ENCODE measurements at regions not wholly inside any gene's neighbourhood (a gene's known extent, or its start where the extent isn't known, plus 50 kb on each side); places are given as distances from the start of the nearest gene placed in this dataset.

DNA sequence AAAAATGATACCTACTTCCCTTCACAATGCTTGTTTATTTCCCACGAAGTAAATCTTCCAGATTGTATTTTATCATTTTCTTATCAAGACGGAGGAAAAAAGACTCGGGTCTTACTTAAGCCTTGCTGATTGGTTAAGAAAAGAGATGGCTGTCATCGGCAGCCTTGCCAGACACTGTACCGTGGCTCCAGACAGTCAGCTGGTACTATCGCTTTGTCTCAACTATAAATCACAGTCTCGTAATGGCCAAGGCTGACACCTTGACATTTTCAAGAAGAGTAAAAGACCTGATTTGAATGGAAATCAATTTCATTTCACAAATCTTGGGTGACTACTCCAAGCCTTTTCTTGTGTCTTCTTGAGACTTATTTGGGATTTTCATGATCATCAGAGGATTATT is 868.0 kb downstream of the USP25 start:
- no peak for DNase-seq

- no peak for DNase-seq
These were observed 875.8 kb downstream of the USP25 start for GRCh38 chr21:16605597-16605996.

GRCh38 chr21:16606271-16606670 is 876.5 kb downstream of the USP25 start:
- DNase-seq = no peak

- DNase-seq = no peak
These were observed 878.5 kb downstream of the USP25 start for GRCh38 chr21:16608209-16608830.

DNA sequence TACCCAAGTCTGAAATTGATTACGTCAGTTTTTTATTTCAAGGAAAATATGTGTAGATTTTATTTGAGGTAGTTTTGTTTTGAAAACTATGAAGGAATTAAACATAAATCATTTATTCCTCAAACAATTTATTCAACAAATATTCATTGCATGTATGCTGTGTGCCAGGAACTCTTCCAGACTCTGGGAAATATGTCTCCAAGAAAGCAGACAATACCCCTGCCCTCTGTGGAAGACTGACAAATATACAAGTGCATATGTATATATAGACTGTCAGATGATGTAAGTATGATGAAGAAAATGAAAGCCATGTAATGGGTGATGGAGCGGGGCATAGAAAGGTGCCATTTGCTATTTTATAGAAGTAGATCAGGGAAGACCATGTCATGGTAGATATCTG is 889.5 kb downstream of the USP25 start:
- DNase-seq = no peak

DNA sequence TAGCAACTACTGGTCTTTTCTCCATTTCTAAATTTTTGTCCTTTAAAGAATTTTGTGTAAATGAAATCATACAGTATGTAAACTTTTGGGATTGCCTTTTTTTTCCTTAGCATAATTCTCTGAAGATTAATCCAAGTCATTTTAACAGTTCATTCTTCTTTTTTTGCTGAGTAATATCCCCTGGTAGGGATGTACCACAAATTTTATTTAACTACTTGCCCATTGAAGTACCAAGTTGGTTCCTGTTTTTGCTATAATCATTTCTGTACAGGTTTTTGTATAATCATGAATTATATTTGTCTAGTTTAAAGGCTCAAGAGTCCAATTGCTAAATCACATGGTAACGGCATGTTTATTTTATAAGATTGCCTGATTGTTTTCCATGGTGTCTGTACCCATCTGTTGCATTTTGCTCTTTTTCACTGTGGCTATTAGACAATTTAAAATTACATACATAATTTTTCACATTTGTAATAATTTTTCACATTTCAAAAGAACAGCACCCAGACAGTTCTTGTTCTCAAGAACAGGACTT is 891.1 kb downstream of the USP25 start:
- no peak for DNase-seq

DNA sequence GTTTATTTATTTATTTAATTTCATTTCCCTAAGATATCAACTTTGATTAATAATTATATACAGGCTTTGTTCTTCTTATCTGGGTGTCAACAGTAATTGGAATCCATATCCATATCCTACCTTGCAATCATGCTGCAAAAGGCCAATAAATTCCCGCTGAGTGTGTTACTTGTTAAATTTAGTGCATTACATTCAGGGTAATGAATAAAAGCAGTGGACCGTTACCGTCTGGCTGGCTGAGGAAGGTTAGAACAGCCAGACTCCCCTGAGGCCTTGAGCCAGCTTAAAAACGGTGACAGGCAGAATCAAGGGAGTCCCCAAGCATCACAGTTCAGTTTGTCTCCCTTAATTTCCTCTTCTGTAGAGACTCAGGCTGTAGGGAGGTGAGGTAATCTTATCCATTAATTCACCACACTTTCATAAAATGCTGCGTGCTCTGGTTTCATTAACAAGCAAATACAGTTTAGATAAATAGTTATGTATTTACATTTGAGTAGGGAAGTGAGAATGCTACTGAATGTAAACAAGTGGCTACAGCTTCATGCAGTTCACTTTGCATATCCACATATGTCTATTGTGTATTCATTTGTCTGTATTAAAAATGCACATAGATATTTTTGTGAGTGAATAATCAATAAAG is 888.2 kb upstream of the CXADR start:
- DNase-seq = no peak

DNA sequence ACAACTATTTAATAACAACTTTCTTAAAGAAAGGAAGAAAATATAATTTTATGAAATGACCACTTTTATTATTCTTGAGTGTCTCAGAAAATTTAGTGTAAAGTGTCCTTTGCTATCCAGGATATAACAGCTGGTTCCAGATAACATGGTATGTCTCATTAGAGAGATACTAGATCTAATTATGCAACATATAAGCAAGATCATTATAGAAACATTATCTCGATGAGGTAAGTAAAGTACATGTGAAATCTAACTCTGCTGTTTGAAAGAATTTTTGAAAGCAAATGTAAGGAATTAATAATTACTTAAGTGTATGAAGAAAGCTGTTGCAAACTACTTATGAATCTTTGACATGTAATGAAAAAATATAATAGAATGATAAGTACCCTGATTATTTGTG is 887.4 kb upstream of the CXADR start:
- DNase-seq = no peak

- DNase-seq = no peak
These were observed 878.9 kb upstream of the CXADR start for GRCh38 chr21:16633831-16634459.

DNA sequence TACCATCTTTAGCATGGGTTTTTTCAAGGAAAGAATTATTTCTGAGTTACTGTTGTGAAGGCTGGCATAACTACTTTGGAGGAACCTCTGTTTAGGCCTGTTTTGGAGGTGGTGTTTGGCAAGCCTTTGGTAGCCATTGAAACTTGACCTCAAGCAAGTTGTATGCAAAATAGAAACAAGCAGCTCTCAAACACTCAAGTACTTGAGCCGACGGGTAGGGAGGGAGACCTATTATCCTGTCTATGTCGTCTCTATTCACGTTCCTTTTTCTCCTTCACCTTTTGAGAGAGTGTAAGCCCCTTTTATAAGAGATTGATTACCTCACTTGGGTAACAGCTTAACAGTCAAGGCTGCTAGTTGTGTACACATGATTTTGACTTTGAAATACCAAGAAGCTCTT is 878.3 kb upstream of the CXADR start:
- DNase-seq = no peak

GRCh38 chr21:16640297-16641027 is 872.4 kb upstream of the CXADR start:
- DNase-seq = no peak

- DNase-seq = no peak
These were observed 870.5 kb upstream of the CXADR start for GRCh38 chr21:16642353-16642752.

DNA sequence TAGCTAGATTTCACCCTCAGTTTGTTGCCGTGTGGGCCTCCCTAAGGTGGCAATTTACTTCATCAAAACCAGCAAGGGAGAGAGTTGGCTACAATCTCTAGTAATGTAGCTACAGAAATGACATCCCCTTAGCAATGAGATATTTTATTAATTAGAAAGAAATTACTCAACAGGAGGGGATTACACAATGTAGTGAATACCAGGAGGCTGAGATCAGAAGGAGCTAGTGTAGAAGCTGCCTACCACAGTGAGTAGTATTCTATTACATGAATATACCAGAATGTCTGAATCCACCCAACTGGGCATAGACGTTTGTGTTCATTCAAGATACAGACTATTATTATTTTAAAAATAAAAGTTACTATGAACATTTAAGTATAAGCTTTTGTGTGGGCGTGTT is 868.2 kb upstream of the CXADR start:
- no peak for DNase-seq

DNA sequence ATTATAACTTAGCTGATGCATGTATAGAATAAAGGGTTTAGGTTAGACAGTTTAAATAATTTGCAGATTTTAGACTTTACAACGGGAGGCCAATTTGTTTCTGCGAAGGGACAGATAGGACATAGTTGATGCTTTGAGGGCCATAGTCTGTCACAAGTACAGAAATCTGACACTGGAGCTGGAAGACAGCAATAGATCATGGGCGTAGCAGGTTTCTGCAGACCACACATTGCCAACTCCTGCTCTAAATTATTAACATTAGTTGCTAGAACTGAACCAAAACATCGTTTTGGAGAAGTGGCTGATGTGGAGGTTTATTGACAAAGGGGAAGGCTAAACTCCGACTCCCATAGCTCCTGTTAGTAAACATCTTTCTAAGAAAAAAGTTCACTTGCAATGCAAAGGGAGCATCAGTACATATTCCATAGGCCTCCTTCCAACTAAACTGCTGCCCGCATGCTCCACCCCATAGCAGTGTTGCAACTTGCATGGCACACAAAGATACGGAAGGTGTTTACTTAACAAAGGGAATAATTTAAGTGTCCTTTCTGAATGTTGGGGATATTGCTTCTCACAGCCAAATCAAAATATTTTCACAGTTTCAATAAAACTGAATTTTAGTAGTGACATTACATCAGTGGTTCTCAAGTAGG is 862.0 kb upstream of the CXADR start:
- DNase-seq = no peak

DNA sequence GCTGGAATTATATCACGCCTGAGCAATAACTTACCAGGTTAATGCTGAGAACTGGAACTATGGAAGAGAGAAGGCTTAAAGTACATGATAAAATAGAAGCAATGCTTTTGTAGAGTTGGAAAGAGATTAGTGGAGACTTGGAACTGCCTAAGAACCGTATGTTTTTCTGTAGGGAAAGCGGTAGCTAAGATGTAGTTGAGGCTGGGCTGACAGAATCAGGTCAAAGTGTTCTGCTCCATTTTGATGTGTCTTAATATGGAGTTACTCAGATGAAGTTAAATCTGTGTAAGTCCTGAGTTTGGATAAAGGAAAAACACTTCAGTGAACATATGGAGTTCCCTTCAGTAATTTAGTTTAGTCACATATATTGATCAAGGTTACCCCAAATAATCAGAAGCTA is 860.9 kb upstream of the CXADR start:
- no peak for DNase-seq

DNA sequence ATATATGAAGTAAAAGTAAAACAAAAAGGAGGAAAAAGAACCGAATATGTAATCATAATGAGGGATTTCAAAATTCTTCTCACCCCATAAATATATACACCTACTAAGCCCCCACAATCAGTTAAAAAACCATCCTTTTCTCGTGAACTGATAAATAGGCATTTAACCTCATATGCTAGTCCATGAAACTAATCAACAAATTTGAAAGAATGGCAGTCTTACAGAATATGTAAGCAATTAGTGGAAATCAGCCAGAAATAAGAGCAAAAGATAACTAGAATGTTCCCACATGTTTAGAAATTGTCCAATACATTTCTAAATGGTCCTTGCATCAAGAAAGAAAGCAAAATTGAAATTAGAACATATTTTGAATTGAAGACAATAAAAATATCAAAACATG is 849.4 kb upstream of the CXADR start:
- DNase-seq = no peak

DNA sequence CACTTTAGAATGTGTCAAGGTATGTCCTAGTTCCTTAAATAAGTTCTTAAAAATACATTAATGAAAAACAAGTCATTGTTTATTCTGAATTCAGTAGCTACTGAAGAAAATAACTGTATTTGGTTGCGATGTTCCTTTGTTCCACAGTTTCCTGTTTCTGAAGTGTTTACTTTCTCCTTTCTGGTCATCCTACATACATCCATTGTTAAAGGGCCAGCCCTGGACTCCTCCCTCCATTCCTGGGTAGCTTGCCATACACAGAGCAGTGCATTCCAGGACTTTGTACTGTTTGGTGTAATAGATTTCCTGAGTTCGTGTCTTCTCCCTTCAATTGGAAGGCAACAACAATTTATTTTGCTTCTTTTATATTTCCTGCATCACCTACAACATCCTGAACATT is 845.4 kb upstream of the CXADR start:
- DNase-seq = no peak

- DNase-seq = no peak
These were observed 837.9 kb upstream of the CXADR start for GRCh38 chr21:16674949-16675348.

DNA sequence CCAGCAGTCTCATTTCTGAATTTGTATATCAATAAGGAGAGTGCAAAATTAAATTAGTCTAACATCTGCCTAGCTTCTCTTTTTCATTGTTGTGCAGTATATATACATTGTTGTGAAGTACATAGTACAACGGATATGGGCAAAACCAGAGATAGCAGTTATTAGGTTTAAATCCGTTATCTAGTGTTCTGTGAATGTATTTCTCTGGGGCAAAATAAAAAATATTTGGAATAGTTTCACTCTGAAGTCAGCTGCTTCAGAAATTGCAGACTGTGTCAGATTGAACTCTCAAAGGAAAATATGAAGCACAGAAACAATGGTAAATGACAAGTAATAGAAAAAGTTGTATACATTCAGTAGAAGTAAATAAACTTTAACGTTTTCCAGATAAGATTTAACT is 836.5 kb upstream of the CXADR start:
- no peak for DNase-seq

- DNase-seq = no peak
These were observed 834.2 kb upstream of the CXADR start for GRCh38 chr21:16678429-16679160.

DNA sequence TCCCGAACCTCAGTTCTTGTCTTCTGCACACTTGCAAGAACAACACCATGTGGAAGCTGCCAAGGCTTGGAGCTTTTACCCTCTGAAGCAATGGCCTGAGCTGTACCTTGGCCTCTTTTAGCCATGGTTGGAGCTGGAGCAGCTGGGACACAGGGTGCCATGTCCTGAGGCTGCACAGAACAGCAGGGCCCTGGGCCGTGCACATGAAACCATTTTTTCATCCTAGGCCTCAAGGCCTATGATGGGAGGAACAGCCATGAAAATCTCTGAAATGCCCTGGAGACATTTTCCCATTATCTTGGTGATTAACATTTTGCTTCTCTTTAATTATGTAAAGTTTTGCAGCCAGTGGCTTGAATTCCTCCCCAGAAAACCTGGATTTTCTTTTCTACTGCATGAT is 817.8 kb upstream of the CXADR start:
- DNase-seq = no peak

GRCh38 chr21:16707274-16707673 is 805.6 kb upstream of the CXADR start:
- DNase-seq = no peak

Data from GOT3 (cell line).